HG03196 (cell line): ENCODE measurements at regions not wholly inside any gene's neighbourhood (a gene's known extent, or its start where the extent isn't known, plus 50 kb on each side); places are given as distances from the start of the nearest gene placed in this dataset.
"Not testable (repeated sequence)": the region's sequence is repeated elsewhere in the genome, so short reads cannot be mapped to it uniquely, and the experiment has no call there.

Experiments used
- ATAC-seq: cut with Tn5 transposase; IDR thresholded peaks from one replicate; pipeline ENCODE4 v1.9.1; 2021; ENCODE audit not compliant: unreplicated experiment

- no peak for ATAC-seq
These were observed 103.8 kb upstream of the UBE2E1 start for GRCh38 chr3:23701716-23702597.

DNA sequence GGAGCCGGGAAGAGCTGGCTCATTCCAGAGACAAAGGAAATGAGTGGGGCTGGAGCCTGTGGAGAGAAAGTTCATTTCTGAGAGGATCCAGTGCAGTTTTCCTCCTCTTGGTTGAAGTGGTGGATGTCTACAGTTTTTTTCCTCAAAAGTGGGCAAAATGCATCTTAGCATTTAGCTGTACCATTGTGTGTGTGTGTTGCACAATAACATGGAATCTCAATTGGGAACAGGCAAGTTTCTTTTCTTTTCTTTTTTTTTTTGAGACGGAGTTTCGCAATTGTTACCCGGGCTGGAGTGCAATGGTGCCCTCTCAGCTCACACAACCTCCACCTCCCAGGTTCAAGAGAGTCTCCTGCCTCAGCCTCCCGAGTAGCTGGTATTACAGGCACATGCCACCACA is 101.5 kb upstream of the UBE2E1 start:
- ATAC-seq: no peak

GRCh38 chr3:23706111-23706510 is 99.6 kb upstream of the UBE2E1 start:
- ATAC-seq: no peak

DNA sequence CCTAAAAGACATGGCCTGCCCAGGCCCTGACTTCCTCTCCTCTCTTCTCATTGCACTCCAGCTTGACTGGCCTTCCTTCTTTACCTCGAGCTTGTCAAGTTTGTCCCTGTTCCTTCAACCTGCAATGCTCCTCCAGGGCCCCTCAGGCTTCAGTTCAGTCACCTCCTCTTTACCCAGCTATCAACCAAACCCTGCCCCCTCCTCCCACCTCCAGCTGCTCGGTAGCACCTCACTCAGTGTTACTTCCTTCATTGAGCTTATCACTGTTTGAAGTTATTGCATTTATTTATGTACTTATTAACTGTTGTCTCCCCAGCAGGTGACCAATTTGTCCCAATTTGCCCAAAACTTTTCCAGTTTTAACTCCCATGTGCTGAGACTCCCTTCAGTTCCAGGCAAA is 95.8 kb upstream of the UBE2E1 start:
- ATAC-seq: no peak

GRCh38 chr3:23710555-23710954 is 95.2 kb upstream of the UBE2E1 start:
- ATAC-seq: no peak

DNA sequence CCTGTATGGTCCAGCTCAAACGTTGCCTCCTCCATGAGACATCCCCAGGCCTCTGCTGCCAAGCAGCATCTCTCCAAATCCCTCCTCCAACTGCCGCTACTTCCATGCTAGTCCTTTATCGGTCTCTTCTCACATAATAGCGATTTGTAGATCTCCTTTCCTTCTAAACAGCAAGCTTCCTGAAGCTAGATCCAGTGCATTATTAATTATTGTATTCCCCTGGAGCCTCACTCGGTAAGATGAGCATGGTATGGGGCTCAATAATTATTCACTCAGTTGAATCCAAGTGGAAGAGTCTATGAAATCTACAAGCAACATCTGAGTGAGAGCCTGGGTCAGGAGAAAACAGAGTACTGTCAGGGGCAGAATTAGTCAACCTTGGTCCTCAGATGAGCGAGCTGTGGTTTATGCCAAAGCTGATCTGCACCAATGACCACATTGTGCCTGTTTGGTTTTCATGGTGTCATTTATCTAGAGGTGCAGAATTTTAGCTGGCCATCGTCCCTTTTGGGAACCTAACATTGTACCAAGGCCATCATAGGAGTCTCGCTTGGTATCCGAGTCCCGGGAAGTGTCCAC is 93.8 kb upstream of the UBE2E1 start:
- peak; percentile 88 for ATAC-seq

DNA sequence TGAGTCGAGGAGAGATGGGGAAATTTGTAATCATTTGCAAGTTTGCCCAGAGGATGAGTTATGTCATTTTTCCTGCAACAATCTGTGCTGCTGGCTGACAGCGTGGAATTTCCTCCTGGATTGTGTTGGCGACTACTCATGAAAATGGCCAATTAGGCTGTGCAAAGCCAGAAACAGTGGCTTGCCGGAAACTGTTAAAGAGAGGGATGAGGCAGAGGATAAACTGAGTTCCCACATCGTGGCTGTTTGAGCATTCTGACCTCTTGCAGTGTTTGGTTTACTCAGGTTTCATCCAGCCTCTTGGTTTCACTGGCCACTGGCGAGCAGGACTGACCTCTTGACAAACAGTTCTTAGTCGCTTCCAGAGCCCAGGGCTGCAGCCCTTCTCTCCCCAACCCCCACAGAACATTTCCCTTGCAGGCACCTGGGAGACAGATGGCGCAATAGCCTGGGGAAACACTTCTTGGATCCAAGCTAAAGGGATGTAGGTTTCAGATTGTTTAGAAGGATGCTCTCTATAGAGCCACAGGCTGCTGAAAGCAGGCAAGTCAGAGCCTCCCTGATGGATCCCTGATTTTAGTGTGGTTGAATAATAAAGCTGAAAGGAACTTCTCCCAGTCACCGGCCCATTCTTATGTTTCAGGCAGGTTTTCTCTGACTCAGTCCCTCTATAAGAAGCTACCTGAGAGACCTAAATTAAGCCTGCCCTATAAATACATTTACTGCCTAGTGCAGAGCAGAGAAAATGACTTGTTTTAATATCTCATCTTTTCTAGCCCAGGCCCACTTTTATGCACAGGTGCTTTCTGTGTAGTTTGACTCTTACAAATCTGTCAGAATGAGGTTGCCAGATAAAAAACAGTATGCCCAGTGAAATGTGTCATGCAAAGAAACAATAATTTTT is 92.8 kb upstream of the UBE2E1 start:
- ATAC-seq: no peak

DNA sequence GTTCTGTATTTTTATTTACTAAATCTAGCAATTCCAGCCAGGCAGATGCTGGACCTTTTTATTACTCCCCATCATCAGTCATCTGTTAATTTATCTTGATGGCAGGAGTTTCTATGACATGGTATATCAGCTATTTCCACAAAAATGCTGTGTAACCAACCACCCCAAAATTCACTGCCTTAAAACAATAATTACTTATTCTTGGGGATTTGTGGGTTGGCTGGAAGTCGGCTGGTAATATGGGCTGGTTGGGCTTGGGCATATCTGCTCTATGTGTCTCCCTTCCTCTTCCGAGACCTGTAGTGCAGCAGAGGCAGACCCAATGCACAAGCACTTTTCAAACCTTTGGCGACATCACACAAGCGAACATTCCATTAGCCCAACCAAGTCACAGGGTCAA is 92.1 kb upstream of the UBE2E1 start:
- ATAC-seq: no peak

GRCh38 chr3:23720059-23720458 is 85.7 kb upstream of the UBE2E1 start:
- ATAC-seq: no peak

GRCh38 chr3:23720885-23721284 is 84.9 kb upstream of the UBE2E1 start:
- no peak for ATAC-seq

DNA sequence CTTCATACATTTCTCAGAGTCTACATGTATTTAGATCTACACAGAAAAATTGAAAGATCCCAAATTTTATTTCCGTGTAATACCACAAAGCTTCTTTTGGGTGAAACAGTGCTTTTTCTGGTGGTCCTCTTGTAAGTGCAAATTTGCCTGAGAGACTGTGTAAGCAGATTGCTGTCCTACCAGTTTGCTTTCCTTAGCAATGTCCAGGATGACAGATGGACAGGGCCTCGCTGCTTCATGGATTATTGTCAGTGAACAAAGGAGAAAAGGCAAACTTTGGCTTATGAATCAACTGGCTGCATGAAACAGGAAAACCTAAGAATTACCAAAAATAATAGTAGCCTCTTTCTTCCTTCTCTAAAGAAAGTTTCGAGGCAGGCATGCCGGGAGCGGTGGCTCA is 82.6 kb upstream of the UBE2E1 start:
- ATAC-seq: no peak

DNA sequence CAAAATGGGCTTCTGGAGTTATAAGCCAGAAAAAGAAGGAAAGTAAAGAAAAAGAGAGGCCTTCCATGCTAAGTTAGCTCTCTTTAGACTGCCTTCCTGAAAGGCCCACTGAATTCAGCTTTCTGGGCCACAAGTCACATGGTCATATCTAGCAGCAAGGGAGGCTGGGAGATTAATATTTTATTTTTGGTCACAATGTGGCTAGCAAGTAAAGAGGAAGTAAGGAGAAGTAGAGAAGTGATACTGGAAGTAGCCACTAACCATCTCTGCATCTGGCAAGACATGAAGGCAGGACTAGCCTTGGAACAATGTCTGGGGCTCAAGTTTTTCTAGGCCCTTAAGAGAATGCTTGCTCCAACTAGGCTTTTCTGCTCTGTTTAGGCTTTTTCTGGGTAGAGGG is 81.8 kb upstream of the UBE2E1 start:
- no peak for ATAC-seq

DNA sequence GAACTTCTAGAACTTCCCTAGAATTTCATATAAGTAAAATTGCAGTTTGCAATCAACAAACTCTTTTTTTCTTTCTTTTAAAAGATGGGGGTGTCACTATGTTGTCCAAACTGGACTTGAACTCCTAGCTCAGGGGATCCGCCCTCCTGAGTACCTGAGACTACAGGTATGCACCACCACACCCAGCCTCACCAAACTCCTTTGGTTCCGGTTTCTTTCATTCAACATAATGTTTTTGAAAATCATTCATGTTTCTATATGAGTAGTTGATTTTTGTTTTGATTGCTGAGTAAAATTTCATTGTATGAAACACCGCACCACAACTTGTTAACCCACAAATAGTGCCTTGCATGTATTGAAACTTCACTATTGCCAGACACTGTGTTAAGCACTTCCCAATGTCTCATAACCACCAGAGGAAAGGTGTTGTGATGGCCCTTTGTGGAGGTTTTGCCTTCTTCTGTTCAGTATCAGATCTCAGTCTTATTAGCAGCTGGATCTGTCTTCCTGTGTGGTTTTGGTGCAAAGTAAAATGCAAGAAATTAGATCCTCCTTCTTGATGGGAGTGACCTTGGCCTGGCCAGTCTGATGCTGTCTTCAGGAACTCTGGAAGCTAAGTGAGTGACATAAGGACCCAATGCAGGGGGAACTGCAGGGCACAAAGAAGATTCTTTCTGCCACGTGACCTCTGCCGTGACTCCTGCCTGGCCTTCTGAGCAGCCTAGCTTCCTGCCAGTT is 78.8 kb upstream of the UBE2E1 start:
- ATAC-seq: peak; percentile 85

GRCh38 chr3:23728601-23729117 is 77.1 kb upstream of the UBE2E1 start:
- ATAC-seq: no peak

DNA sequence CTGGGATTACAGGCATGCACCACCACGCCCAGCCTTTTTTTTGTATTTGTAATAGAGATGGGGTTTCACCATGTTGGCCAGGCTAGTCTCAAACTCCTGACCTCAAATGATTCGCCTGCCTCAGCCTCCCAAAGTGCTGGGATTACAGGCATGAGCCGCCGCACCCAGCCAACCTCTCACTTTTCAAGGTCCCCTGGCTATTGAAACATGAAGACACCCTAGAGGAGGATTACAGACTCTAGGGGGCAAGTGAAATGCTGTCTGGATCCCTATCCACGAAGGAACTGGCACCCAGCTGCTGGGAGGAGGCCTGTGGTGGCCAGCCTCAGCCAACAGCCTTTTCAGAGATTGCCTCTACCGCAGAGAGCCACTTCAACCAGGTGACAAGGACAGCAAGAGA is 76.4 kb upstream of the UBE2E1 start:
- not testable (repeated sequence) for ATAC-seq

- ATAC-seq: no peak
These were observed 71.3 kb upstream of the UBE2E1 start for GRCh38 chr3:23734481-23734880.

DNA sequence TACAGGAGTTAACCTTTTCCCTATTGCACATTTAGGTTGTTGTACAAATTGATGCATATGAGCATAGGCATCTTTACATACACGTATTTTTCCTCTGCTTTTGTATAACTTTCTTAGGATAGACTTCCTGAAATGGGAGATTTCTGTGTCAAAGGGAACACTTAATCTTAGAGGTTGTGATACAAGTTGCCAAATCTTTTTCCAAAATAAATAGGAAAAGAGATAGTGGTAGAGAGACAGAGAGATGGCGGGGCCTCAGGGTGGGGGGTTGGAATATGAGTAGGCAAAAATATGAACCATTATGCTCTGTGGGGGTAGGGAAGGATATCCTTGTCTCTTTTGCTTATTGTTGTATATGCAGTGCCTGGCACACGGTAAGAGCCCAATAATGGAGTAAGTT is 70.7 kb upstream of the UBE2E1 start:
- ATAC-seq: no peak

GRCh38 chr3:23735535-23736326 is 70.0 kb upstream of the UBE2E1 start:
- no peak for ATAC-seq

GRCh38 chr3:23738944-23739343 is 66.8 kb upstream of the UBE2E1 start:
- no peak for ATAC-seq

DNA sequence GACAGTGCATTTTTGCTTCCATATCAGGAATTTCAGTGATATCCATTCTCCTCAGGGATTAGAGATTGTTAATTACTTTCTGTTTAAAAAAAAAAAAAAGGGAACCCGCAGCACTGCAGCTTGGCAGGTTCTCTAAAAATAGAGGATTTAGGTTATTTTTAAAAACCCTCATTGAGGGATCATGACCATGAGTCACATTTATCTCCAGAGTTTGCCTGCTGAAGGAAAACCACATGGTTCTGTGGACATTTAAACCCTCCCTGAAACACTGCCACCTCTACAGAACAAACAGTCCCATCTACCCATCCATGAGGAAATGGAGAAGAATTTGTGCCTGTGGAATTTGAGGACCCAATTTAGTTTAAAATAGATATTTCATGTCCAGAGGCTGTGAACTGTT is 66.2 kb upstream of the UBE2E1 start:
- ATAC-seq: no peak
